ENCODE measurements at regions not wholly inside any gene's neighbourhood (a gene's known extent, or its start where the extent isn't known, plus 50 kb on each side); places are given as distances from the start of the nearest gene placed in this dataset.
A peak's percentile ranks its signal among the peaks of the same experiment; 100 is the strongest.
"Not testable (repeated sequence)": the region's sequence is repeated elsewhere in the genome, so short reads cannot be mapped to it uniquely, and the experiment has no call there.

DNA sequence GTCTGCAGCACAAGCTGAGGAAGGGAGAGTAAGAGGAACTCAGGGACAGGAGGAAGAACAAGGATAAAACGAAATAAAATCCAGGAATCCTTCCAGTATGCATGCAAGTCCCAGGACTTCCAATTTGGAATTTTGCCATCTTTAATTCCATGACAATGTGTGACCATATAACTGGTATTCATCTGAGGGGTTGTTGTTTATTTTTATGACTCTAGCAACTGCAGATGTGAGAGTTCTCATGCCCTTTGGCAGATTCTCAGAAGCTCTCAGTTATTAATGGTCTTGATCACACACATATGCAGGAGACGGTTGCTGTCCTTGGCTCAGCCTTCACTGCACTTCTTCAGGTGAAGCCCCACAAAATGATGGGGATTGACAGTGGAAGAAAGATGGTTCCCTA is 148.2 kb downstream of the SMIM20 start:
- no peak for FAIRE-seq
- DNase-seq (ENCODE audit: low spot score in 2 of 2): no peak

GRCh38 chr4:26064009-26064408 is 150.0 kb downstream of the SMIM20 start:
- FAIRE-seq: not testable (repeated sequence)

GRCh38 chr4:26065833-26066232 is 151.8 kb downstream of the SMIM20 start:
- FAIRE-seq: no peak
- DNase-seq (ENCODE audit: low spot score in 2 of 2): no peak

More at GRCh38 chr4:26064009-26064408, 150.0 kb downstream of the SMIM20 start:
- DNase-seq (ENCODE audit: low spot score in 2 of 2): not testable (repeated sequence)

- FAIRE-seq: no peak
- DNase-seq (ENCODE audit: low spot score in 2 of 2): no peak
These were observed 153.0 kb downstream of the SMIM20 start for GRCh38 chr4:26067035-26067434.

DNA sequence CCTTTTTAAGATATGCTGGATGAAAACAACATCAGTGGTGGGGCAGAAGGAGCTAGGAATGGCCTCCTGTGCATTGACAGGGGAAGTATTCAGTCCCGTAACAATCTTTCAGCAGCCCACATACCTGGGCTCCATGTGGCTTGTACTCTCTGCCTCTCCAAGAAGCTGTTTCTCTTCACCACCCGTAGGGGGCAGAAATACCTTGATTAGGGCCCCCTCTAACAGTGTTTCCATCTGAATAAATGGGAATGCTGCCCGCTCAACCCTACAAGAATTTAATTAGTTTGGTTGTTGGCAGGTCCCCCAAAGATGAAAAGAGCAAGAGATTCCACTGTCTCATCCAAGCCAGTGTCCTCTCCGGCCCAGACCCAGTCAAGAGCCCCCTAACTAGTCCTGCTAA is 155.2 kb downstream of the SMIM20 start:
- FAIRE-seq: no peak
- no peak for DNase-seq (ENCODE audit: low spot score in 2 of 2)

DNA sequence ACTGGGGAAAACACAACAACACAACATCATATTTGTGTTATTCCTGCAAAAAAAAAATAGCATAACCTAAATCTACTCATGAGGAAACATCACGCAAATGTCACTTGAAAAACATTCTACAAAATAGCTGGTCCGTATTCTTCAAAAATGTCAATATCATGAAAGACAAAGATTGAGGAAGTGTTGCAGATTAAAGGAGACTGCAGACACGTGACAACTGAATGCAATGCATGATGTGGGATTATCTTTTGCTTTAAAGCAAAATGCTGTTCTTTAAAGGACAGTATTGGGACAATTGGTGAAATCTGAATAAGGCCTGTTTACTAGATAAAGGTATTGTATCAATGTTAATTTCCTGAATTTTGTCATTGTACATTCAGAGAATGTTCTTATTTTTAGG is 157.7 kb downstream of the SMIM20 start:
- no peak for DNase-seq (ENCODE audit: low spot score in 2 of 2)

GRCh38 chr4:26073886-26074560 is 160.0 kb downstream of the SMIM20 start:
- DNase-seq (ENCODE audit: low spot score in 2 of 2): no peak
- no peak for FAIRE-seq

More for the DNA sequence above, 157.7 kb downstream of the SMIM20 start:
- FAIRE-seq: no peak

DNA sequence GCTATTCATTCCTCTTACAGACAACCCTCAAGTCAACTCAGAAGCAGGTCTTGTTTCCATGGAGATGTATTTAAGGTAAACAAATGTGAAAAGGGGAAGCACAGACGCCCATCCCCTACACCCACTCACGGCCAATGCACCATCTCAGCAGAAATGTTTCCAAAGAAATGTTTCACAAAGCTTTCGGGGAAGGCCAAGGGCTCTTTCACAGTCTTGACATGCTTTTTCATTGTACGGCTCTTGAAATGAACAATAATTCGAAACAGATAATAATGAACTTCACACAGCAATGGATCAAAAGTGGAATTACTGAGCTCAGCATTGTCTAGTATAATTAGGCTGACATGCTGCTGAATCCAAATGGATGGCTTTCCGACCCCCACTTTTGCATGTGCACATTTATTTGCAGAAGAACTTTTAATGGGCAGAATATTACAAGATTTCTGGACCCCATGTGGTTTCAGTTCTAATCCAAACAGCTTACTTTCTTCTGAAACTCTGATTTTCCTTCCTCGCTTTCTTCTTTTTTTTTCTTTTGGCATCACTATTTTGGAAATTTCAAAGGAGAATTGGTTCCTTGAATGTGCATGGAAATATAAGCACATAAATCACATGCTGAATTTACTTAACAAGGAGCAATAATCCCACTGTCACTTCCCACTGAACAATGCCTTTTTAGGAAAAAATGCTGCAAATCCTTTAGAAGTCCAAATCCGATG is 160.9 kb downstream of the SMIM20 start:
- no peak for DNase-seq (ENCODE audit: low spot score in 2 of 2)
- no peak for FAIRE-seq

GRCh38 chr4:26075583-26075982 is 161.6 kb downstream of the SMIM20 start:
- no peak for FAIRE-seq

GRCh38 chr4:26076000-26076587 is 162.1 kb downstream of the SMIM20 start:
- FAIRE-seq (no peak), DNase-seq (ENCODE audit: low spot score in 2 of 2) (no peak)

More at GRCh38 chr4:26075583-26075982, 161.6 kb downstream of the SMIM20 start:
- no peak for DNase-seq (ENCODE audit: low spot score in 2 of 2)

- DNase-seq (ENCODE audit: low spot score in 2 of 2) (no peak), FAIRE-seq (no peak)
These were observed 162.9 kb downstream of the SMIM20 start for GRCh38 chr4:26076896-26077295.

DNA sequence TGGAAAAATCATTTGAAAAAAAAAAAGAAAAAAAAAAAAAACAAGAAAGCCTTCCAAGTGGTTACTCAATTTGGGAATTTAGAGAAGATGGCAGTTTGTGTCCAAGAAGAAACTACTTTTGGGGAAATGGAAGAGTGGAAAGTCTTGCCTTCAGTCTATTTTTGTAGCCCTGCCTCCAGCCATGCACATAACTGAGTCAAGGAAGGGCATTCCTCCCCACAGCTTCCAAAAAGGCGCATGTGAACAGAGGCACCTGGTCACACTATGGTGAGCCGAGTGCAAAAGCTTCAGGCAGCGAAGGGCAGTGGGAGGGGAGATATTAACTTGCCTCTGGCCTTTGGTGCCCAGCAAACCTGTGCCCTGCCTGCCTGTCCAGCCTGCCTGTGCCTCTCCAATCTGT is 163.7 kb downstream of the SMIM20 start:
- FAIRE-seq (no peak), DNase-seq (ENCODE audit: low spot score in 2 of 2) (no peak)

DNA sequence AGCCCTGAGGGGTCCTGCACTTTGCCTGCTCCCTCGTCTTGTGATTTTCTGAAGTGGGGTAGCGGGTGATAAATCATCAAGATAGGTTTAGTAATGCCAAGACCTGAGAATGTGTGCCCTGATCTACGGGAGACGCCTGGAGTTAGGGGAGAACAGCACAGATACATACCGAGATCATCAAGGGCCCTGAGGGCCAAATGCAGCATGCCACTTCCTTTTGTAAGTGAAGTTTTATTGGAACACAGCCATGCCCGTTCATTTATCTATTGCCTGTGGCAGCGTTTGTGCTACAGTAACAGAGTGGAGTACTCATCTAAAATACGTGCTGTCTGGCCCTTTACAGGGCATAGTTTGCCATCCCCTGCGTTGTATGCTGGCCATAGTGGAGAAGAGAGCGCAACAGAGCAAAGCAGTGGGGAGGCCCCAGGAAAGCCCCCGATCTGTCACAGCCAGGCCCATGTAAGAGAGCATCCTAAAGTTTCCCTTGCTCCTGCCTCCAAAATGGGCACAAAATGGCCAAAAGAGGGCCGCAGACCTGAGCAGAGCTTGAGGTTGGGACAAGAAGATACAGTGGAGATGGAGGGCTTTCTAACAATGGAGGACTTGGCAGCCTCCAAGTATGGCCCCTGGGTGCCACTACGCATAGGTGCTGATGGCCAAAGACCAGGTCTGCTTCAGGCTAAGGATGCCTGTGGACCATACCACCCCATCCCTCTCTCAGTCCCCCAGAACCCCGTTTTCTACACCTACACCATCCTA is 167.0 kb downstream of the SMIM20 start:
- DNase-seq (ENCODE audit: low spot score in 2 of 2) (no peak), FAIRE-seq (no peak)

DNA sequence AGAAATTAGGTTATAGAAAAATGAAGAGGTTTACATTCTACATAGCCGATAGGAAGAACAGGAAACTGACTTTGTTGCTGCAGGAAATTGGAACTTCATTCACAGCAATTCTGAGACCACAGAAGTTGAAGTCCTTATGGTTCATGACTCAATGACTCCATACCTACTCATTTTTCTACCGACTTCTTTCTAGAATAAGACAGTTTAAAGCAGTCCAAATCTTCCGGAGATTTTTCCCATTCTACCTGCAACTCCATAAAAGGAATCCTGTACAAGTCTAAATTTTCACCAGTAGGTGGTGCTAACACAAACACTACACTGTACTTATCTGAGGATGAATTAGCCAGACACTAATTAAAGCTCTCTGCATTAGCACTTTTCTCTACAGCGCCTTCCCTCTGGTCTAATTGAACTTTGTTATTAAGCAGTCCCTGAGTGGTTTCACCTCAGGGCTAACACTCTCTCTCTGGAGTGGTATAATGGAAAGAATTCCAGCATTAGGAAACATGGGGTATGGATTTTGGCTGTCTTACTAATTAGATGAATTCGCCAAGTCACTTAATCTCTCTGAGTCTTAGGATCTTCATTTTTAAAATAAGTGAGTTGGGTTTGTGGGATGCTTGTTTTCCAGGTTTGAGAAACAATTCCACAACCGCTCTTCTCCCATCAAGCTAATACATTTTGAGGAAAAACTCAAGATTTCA is 167.9 kb downstream of the SMIM20 start:
- FAIRE-seq: peak; percentile 66
- peak in 1 of 2 donors; percentile 32 for DNase-seq (ENCODE audit: low spot score in 2 of 2)

GRCh38 chr4:26082565-26082964 is 168.5 kb downstream of the SMIM20 start:
- DNase-seq (ENCODE audit: low spot score in 2 of 2) (no peak), FAIRE-seq (no peak)

DNA sequence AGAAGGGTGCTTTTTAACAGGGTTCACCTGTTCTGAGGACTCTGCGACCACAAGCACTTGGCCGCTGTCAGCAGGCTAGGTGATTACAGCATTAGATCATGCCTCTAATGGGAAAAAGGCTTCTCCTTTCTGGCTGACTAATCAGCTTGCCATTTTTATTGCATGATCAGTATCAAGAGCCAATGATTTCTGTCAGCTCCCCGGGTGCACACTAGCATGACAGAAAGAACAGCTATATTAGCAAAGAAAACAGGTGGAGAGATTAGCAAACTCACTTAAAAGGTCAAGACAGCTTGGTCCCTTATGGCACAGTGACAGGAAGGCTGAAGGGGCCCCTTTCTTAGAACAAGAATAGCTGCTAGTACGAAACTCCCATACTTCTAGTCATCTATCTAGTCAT is 170.0 kb downstream of the SMIM20 start:
- no peak for FAIRE-seq
- DNase-seq (ENCODE audit: low spot score in 2 of 2): no peak

GRCh38 chr4:26084414-26084813 is 170.4 kb downstream of the SMIM20 start:
- FAIRE-seq (no peak), DNase-seq (ENCODE audit: low spot score in 2 of 2) (no peak)

DNA sequence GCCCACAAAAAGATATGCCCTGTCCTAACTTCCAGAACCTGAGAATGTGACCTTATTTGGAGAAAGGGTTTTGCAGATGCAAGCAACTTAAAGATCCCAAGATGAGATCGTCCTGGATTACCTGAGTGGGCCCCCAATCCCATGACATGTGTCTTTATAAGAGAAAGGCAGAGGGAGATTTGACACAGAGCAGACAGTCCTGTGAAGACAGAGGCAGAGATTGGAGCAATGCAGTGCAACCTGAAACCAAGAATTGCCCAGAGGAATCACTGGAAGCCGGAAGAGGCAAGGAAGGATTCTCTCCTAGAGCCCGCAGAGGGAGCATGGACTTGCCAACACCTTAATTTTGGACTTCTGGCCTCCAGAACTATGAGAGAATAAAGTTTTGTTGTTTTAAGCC is 171.5 kb downstream of the SMIM20 start:
- DNase-seq (ENCODE audit: low spot score in 2 of 2) (no peak), FAIRE-seq (no peak)

GRCh38 chr4:26086621-26087441 is 172.8 kb downstream of the SMIM20 start:
- DNase-seq (ENCODE audit: low spot score in 2 of 2): no peak
- FAIRE-seq: no peak
